ENCODE measurements at regions not wholly inside any gene's neighbourhood (a gene's known extent, or its start where the extent isn't known, plus 50 kb on each side); places are given as distances from the start of the nearest gene placed in this dataset.

DNA sequence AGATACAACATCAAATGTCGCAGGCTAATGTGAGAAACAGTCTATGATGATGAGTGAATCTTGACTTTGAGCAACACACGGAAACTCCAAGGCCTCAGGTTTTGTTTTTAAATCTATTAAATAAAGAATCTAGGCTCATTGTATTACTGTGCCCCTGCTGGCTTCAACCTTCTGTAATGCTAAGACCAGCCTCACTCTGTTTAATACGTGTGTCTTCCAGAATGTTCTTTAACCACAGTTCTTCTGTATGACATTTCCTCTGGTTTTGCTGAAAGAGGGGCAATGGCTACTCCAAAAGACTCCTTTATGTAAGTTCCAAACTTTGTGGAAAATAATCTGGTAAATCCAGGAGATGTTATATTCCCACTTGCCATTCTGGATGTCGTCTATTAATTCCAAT, 101.1 kb upstream of the TIAM1 start:
- H3K27ac ChIP-seq: no peak overlapping the region
- DNase-seq (no peak), ATAC-seq (no peak)
- H3K4me1 ChIP-seq: peaks cover 0 to 41% (median 0%) of the 10 kb centered on the region in 12 donors
- H3K36me3 ChIP-seq: no peaks in the 10 kb centered on the region
- H3K27me3 ChIP-seq: no peaks in the 10 kb centered on the region
- WGBS, 4 donors: 83 to 95% (median 93%) methylated on average over 4 of the region's 4 CpGs
- H3K9me3 ChIP-seq: peaks cover 0 to 16% (median 11%) of the 10 kb centered on the region in 12 donors
- TF ChIP-seq, protein P1, sequence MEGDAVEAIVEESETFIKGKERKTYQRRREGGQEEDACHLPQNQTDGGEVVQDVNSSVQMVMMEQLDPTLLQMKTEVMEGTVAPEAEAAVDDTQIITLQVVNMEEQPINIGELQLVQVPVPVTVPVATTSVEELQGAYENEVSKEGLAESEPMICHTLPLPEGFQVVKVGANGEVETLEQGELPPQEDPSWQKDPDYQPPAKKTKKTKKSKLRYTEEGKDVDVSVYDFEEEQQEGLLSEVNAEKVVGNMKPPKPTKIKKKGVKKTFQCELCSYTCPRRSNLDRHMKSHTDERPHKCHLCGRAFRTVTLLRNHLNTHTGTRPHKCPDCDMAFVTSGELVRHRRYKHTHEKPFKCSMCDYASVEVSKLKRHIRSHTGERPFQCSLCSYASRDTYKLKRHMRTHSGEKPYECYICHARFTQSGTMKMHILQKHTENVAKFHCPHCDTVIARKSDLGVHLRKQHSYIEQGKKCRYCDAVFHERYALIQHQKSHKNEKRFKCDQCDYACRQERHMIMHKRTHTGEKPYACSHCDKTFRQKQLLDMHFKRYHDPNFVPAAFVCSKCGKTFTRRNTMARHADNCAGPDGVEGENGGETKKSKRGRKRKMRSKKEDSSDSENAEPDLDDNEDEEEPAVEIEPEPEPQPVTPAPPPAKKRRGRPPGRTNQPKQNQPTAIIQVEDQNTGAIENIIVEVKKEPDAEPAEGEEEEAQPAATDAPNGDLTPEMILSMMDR (IDR thresholded peaks at IDR 0.05): no peak
- TF ChIP-seq POLR2A (IDR thresholded peaks at IDR 0.05): no peak
- intact Hi-C loops (cut with DNase I): no loop called here
- no peak overlapping the region for H3K4me3 ChIP-seq

DNA sequence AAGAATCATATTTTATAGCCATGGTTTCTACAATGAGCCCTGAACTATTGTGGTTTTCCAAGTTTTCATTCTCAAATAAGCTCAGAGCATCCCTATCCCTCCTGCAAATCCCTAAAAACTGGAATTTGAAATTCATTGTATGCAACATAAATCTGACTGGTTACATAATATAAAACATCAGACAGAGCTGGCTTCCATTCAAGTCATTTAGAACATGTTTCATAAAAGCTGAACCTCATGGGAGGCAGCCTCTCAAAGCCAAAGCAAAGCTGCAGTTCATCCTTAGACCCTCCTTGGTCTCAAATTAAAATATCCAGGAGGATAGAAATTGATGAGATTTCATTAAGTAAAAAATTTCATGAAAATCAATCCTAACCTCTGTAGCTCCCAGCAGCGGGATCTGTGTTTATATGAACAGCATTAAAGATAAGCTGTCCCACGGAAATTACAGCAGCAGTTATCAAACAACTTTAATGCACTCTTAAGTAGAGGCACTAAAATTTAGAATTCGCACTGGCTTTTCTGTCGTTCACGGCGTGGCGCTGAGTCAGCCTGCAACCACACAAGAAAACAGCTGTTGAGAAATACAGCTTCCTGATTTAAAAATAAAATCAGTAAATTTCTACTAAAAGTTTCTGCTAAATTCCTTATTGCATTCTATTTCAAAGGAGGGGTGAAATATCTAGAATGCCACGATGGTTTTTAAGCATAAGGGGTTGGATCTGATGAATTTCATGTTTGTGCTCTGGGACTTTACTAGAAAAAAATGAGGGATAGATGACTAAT, 99.9 kb upstream of the TIAM1 start:
- WGBS, 4 donors: 56 to 68% (median 60%) methylated on average over 8 of the region's 8 CpGs
- TF ChIP-seq, protein P1 (IDR thresholded peaks at IDR 0.05): no peak
- no peak for TF ChIP-seq POLR2A (IDR thresholded peaks at IDR 0.05)
- Histone ChIP-seq H3K27me3 (no peaks in the 10 kb centered on the region), H3K36me3 (no peaks in the 10 kb centered on the region), H3K9me3 (peaks cover 0 to 18% (median 11%) of the 10 kb centered on the region in 12 donors), H3K4me3 (no peak overlapping the region), H3K4me1 (peaks cover 0 to 41% (median 0%) of the 10 kb centered on the region in 12 donors), H3K27ac (peak overlapping the region in 1 of 12 donors; percentile 63)
- DNase-seq: peak in 1 of 5 donors; percentile 31
- intact Hi-C loops (cut with DNase I): no loop called here
- ATAC-seq: no peak

DNA sequence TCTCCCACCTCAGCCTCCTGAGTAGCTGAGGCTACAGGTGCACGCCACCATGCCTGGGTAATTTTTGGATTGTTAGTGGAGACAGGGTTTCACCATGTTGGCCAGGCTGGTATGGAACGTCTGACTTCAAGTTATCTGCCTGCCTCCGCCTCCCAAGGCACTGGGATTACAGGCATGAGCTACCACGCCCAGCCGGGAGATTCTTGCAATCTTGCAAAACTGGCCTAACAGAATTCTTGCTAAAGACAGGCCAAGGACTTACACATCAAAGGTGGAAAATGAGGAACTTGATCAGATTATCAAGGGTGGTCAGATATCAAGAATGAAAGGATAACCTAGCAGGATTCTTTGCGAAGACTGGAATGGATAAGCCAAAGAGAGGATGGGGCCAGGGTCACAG, 98.3 kb upstream of the TIAM1 start:
- TF ChIP-seq POLR2A (IDR thresholded peaks at IDR 0.05): no peak
- TF ChIP-seq, protein P1 (IDR thresholded peaks at IDR 0.05): no peak
- H3K4me1 ChIP-seq: peaks cover 0 to 37% (median 0%) of the 10 kb centered on the region in 12 donors
- ATAC-seq: no peak
- peaks cover 0 to 18% (median 11%) of the 10 kb centered on the region in 12 donors for H3K9me3 ChIP-seq
- H3K36me3 ChIP-seq: no peaks in the 10 kb centered on the region
- H3K4me3 ChIP-seq: no peak overlapping the region
- 75 to 83% (median 78%) methylated on average over 6 of the region's 6 CpGs for WGBS, 4 donors
- intact Hi-C loops (cut with DNase I): no loop called here
- DNase-seq: no peak
- H3K27me3 ChIP-seq: no peaks in the 10 kb centered on the region
- no peak overlapping the region for H3K27ac ChIP-seq

DNA sequence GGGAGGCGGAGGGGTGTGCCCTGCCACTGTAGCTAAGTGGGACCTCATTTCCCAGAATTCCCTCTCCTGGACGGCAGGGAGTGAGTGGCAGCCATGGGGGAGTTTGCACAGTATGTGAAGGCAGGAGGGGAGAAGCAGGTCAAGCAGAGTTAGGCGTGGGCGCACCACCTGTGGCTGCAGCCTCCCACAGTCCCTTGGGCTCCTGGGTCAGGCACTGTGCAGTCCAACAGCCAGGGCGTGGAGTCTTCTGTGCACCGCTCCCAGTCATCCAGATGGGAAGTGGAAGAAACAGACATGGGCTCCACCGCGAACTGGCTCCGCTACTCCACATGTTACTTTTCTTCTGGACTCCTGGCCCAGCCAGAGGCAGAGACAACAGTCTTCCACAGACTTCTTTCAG, 85.4 kb upstream of the TIAM1 start:
- H3K4me3 ChIP-seq: no peak overlapping the region
- no peaks in the 10 kb centered on the region for H3K27me3 ChIP-seq
- H3K36me3 ChIP-seq: no peaks in the 10 kb centered on the region
- WGBS, 4 donors: 78 to 91% (median 84%) methylated on average over 8 to 9 of the region's 9 CpGs
- no peak for TF ChIP-seq POLR2A (IDR thresholded peaks at IDR 0.05)
- TF ChIP-seq, protein P1 (IDR thresholded peaks at IDR 0.05): no peak
- ATAC-seq (peak in 3 of 4 donors; percentile 33 to 65 (median 64)), DNase-seq (peak in 3 of 5 donors; percentile 20 to 53 (median 36))
- H3K4me1 ChIP-seq: no peaks in the 10 kb centered on the region
- H3K27ac ChIP-seq: no peak overlapping the region
- H3K9me3 ChIP-seq: no peaks in the 10 kb centered on the region
- intact Hi-C loops (cut with DNase I): no loop called here
